GM23338 (cell line): ENCODE measurements at regions not wholly inside any gene's neighbourhood (a gene's known extent, or its start where the extent isn't known, plus 50 kb on each side); places are given as distances from the start of the nearest gene placed in this dataset.

ENCODE experiments used
- CREB1 ChIP-seq: fragments of 250-450 bp; sonication (Bioruptor Pico); IDR thresholded peaks from 2 replicates; pipeline ENCODE4 v1.5.0; 2020; ENCODE audit warnings: low read depth, mild to moderate bottlenecking, moderate library complexity
- CTCF ChIP-seq, 2 experiments: fragments of 200-600 bp in 1 of 2; sonication (generic) in 1 of 2; conservative IDR thresholded peaks; 2 replicates each; pipeline versions ENCODE4 v1.5.1 to v1.6.1; 2016 to 2017; ENCODE audit warnings: antibody characterized with exemption in 2 of 2, low read depth in 2 of 2, mild to moderate bottlenecking in 2 of 2, moderate library complexity in 1 of 2
- ETS1 ChIP-seq: IDR thresholded peaks from 2 replicates; pipeline ENCODE4 v1.6.1; 2016; ENCODE audit warnings: antibody characterized with exemption
- EZH2 ChIP-seq: fragments of 200-600 bp; sonication (generic); IDR thresholded peaks from one replicate; pipeline ENCODE4 v1.8.0; 2017; ENCODE audit warnings: antibody characterized with exemption, mild to moderate bottlenecking, low read depth; ENCODE audit not compliant: unreplicated experiment
- EZH2phosphoT487 ChIP-seq: fragments of 200-600 bp; sonication (generic); IDR thresholded peaks from one replicate; pipeline ENCODE4 v1.8.1; 2018; ENCODE audit warnings: antibody characterized with exemption; ENCODE audit not compliant: unreplicated experiment
- JUNB ChIP-seq: IDR thresholded peaks from one replicate; pipeline ENCODE4 v1.6.1; 2016; ENCODE audit warnings: antibody characterized with exemption; ENCODE audit not compliant: unreplicated experiment
- POLR2AphosphoS5 ChIP-seq: IDR thresholded peaks from 2 replicates; pipeline ENCODE4 v1.6.1; 2016; ENCODE audit warnings: antibody characterized with exemption, low read depth
- REST ChIP-seq: IDR thresholded peaks from one replicate; pipeline ENCODE4 v1.6.1; 2018; ENCODE audit warnings: antibody characterized with exemption; ENCODE audit not compliant: unreplicated experiment
- STAT1 ChIP-seq: IDR thresholded peaks from one replicate; pipeline ENCODE4 v1.6.1; 2016; ENCODE audit warnings: antibody characterized with exemption; ENCODE audit not compliant: unreplicated experiment
- ZNF114 ChIP-seq: fragments of 250-450 bp; sonication (Bioruptor Pico); IDR thresholded peaks from 2 replicates; pipeline ENCODE4 v1.5.0; 2020; ENCODE audit warnings: mild to moderate bottlenecking, moderate library complexity
- ZNF331 ChIP-seq: fragments of 250-450 bp; sonication (Bioruptor Pico); IDR thresholded peaks from 2 replicates; pipeline ENCODE4 v1.5.0; 2020; ENCODE audit warnings: low read depth, mild to moderate bottlenecking, moderate library complexity
- ZNF462 ChIP-seq: fragments of 250-450 bp; sonication (Bioruptor Pico); IDR thresholded peaks from 2 replicates; pipeline ENCODE4 v1.5.0; 2020; ENCODE audit warnings: mild to moderate bottlenecking, moderate library complexity

GRCh38 chr20:48066246-48066645 lies 281.0 kb upstream of the SULF2 start:
- TF ChIP-seq EZH2 (no peak), CTCF (conservative IDR thresholded peaks at IDR 0.05; ENCODE audit: low read depth in 2 of 2) (no peak), REST (no peak), EZH2phosphoT487 (no peak), CREB1 (CRISPR knock-in tag) (no peak), STAT1 (no peak), ZNF331 (no peak), POLR2AphosphoS5 (no peak), ZNF114 (CRISPR knock-in tag) (no peak), ZNF462 (CRISPR knock-in tag) (no peak), JUNB (no peak), ETS1 (no peak)
